Vagina (tissue), 2 donors: ENCODE measurements at regions not wholly inside any gene's neighbourhood (a gene's known extent, or its start where the extent isn't known, plus 50 kb on each side); places are given as distances from the start of the nearest gene placed in this dataset.

ENCODE experiments used
- CTCF ChIP-seq, 3 experiments: fragments of 450-650 bp in 2 of 3; fragments of 200-600 bp in 1 of 3; sonication (generic) in 1 of 3; IDR thresholded peaks; one replicate each; pipeline ENCODE4 v1.5.1; 2017 to 2019; ENCODE audit warnings: antibody characterized with exemption in 3 of 3, mild to moderate bottlenecking in 2 of 3, moderate library complexity in 2 of 3
- POLR2A ChIP-seq, 2 donors: fragments of 450-650 bp; IDR thresholded peaks; one replicate each; pipeline ENCODE4 v1.6.1; 2017; ENCODE audit warnings: antibody characterized with exemption in 2 of 2, mild to moderate bottlenecking in 2 of 2, moderate library complexity in 2 of 2

- TF ChIP-seq POLR2A (IDR thresholded peaks at IDR 0.05) (no peak), CTCF (IDR thresholded peaks at IDR 0.05) (no peak)
Measured at GRCh38 chr2:4522498-4523421, 819.4 kb downstream of the DCDC2C start.
